ENCODE measurements at regions not wholly inside any gene's neighbourhood (a gene's known extent, or its start where the extent isn't known, plus 50 kb on each side); places are given as distances from the start of the nearest gene placed in this dataset.

- no peak for DNase-seq
These were observed 847.9 kb upstream of the CHAC2 start for GRCh38 chr2:52919673-52920072.

GRCh38 chr2:52918551-52918950, 849.1 kb upstream of the CHAC2 start:
- DNase-seq = no peak

- no peak for DNase-seq
These were observed 850.6 kb upstream of the CHAC2 start for GRCh38 chr2:52916981-52917380.

- DNase-seq = no peak
These were observed 863.2 kb upstream of the CHAC2 start for GRCh38 chr2:52904355-52904891.

- no peak for DNase-seq
These were observed 870.0 kb upstream of the CHAC2 start for GRCh38 chr2:52897511-52898044.

- DNase-seq = no peak
These were observed 871.8 kb upstream of the CHAC2 start for GRCh38 chr2:52895726-52896340.

- no peak for DNase-seq
These were observed 881.0 kb upstream of the CHAC2 start for GRCh38 chr2:52886556-52886955.

- no peak for DNase-seq
These were observed 882.7 kb upstream of the CHAC2 start for GRCh38 chr2:52884761-52885352.

GRCh38 chr2:52882974-52883373, 884.6 kb upstream of the CHAC2 start:
- no peak for DNase-seq

- DNase-seq = no peak
These were observed 886.0 kb upstream of the CHAC2 start for GRCh38 chr2:52881606-52882005.

- DNase-seq = no peak
These were observed 886.7 kb upstream of the CHAC2 start for GRCh38 chr2:52880872-52881271.

- DNase-seq = no peak
These were observed 888.0 kb upstream of the CHAC2 start for GRCh38 chr2:52879561-52879960.

- no peak for DNase-seq
These were observed 889.9 kb upstream of the CHAC2 start for GRCh38 chr2:52877703-52878102.

- no peak for DNase-seq
These were observed 893.0 kb upstream of the CHAC2 start for GRCh38 chr2:52874466-52875106.

GRCh38 chr2:52862801-52863200, 904.8 kb upstream of the CHAC2 start:
- no peak for DNase-seq

GRCh38 chr2:52861596-52861995, 906.0 kb upstream of the CHAC2 start:
- DNase-seq = no peak

- DNase-seq = no peak
These were observed 908.5 kb upstream of the CHAC2 start for GRCh38 chr2:52859065-52859464.

- no peak for DNase-seq
These were observed 909.9 kb upstream of the CHAC2 start for GRCh38 chr2:52857722-52858121.

- no peak for DNase-seq
These were observed 915.6 kb upstream of the CHAC2 start for GRCh38 chr2:52852006-52852405.

- no peak for DNase-seq
These were observed 922.7 kb upstream of the CHAC2 start for GRCh38 chr2:52844701-52845423.

- no peak for DNase-seq
These were observed 931.7 kb upstream of the CHAC2 start for GRCh38 chr2:52835909-52836308.

- no peak for DNase-seq
These were observed 936.4 kb upstream of the CHAC2 start for GRCh38 chr2:52831216-52831615.

- no peak for DNase-seq
These were observed 939.5 kb upstream of the CHAC2 start for GRCh38 chr2:52828112-52828511.
